Right ventricle myocardium superior (tissue), 1 donor: ENCODE measurements at regions not wholly inside any gene's neighbourhood (a gene's known extent, or its start where the extent isn't known, plus 50 kb on each side); places are given as distances from the start of the nearest gene placed in this dataset.

Experiments
- ATAC-seq: fragments of 200-7000 bp; cut with Tn5 transposase; one replicate; pipeline ENCODE4 v1.9.1; 2020; ENCODE audit warnings: mild to moderate bottlenecking; ENCODE audit not compliant: poor library complexity
- DNase-seq: peaks from one replicate; pipeline ENCODE4 v3.0.0-alpha.2; 2020
- intact Hi-C: fragments of 100-400 bp; cut with DNase I; formaldehyde crosslinking; loops from one replicate; pipeline ENCODE4 v1.11.2; 2022
- donor health status: DM: no; HTN: yes; CAD: no; lungs with severe emphysema.

GRCh38 chr3:72338942-72339669, 509.1 kb downstream of the SHQ1 start:
- DNase-seq, result no peak
- intact Hi-C loops, result no loop called here
- peak; percentile 19 for ATAC-seq

GRCh38 chr3:72338082-72338941, 509.9 kb downstream of the SHQ1 start:
- no peak for DNase-seq
- no peak for ATAC-seq
- intact Hi-C loops, result no loop called here

GRCh38 chr3:72337480-72337855, 510.8 kb downstream of the SHQ1 start:
- intact Hi-C loops, result no loop called here
- no peak for ATAC-seq
- no peak for DNase-seq

- DNase-seq (peak; percentile 91), ATAC-seq (peak; percentile 85)
- intact Hi-C loops, result no loop called here
Observed at GRCh38 chr3:72336821-72337479, 511.3 kb downstream of the SHQ1 start.

- intact Hi-C loops, result no loop called here
- ATAC-seq, result no peak
- no peak for DNase-seq
Observed at GRCh38 chr3:72336114-72336651, 512.1 kb downstream of the SHQ1 start.

GRCh38 chr3:72335458-72336095, 512.7 kb downstream of the SHQ1 start:
- ATAC-seq (no peak), DNase-seq (no peak)
- intact Hi-C loops, result no loop called here

GRCh38 chr3:72334681-72335457, 513.4 kb downstream of the SHQ1 start:
- no peak for ATAC-seq
- intact Hi-C loops, result no loop called here
- no peak for DNase-seq

- intact Hi-C loops, result no loop called here
- DNase-seq (no peak), ATAC-seq (no peak)
Observed at GRCh38 chr3:72332689-72333088, 515.6 kb downstream of the SHQ1 start.

GRCh38 chr3:72332036-72332435, 516.2 kb downstream of the SHQ1 start:
- intact Hi-C loops, result no loop called here
- DNase-seq (no peak), ATAC-seq (no peak)

GRCh38 chr3:72331076-72331475, 517.2 kb downstream of the SHQ1 start:
- intact Hi-C loops, result no loop called here
- no peak for DNase-seq
- ATAC-seq, result no peak

GRCh38 chr3:72329354-72329753, 518.9 kb downstream of the SHQ1 start:
- DNase-seq, result no peak
- intact Hi-C loops, result no loop called here
- peak; percentile 80 for ATAC-seq

GRCh38 chr3:72328755-72329277, 519.4 kb downstream of the SHQ1 start:
- intact Hi-C loops, result no loop called here
- DNase-seq, result no peak
- no peak for ATAC-seq

- intact Hi-C loops, result no loop called here
- ATAC-seq (no peak), DNase-seq (no peak)
Observed at GRCh38 chr3:72327008-72327407, 521.2 kb downstream of the SHQ1 start.

- no peak for ATAC-seq
- intact Hi-C loops, result no loop called here
- DNase-seq, result no peak
Observed at GRCh38 chr3:72324253-72324811, 523.9 kb downstream of the SHQ1 start.

- peak; percentile 51 for ATAC-seq
- no peak for DNase-seq
- intact Hi-C loops, result no loop called here
Observed at GRCh38 chr3:72323773-72324172, 524.5 kb downstream of the SHQ1 start.

GRCh38 chr3:72322264-72322976, 525.8 kb downstream of the SHQ1 start:
- intact Hi-C loops, result no loop called here

GRCh38 chr3:72320955-72321303, 527.3 kb downstream of the SHQ1 start:
- intact Hi-C loops, result no loop called here
- ATAC-seq, result peak; percentile 58
- DNase-seq, result peak; percentile 56

More at GRCh38 chr3:72322264-72322976, 525.8 kb downstream of the SHQ1 start:
- ATAC-seq (no peak), DNase-seq (no peak)
